ENCODE measurements at regions not wholly inside any gene's neighbourhood (a gene's known extent, or its start where the extent isn't known, plus 50 kb on each side); places are given as distances from the start of the nearest gene placed in this dataset.

DNA sequence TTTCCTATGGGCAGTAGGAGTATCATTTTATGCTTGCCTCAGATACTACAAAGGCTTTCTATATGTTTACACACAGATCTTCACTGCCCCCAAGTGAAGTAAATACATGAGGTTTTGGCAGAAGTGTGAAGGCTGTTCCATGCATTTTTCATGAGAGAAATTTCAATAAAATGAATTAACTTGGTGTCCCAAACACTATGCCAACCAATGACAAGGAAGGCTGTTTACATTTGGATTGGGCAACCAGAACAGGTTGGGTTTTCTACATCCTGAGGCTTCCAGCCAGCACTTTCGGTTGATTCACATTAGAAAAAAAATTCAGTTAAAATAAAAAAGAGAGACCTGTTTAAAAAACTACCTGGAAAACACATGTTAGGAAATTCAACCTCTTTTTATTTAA lies 625.4 kb downstream of the KCNJ2 start:
- TF ChIP-seq, protein P1, sequence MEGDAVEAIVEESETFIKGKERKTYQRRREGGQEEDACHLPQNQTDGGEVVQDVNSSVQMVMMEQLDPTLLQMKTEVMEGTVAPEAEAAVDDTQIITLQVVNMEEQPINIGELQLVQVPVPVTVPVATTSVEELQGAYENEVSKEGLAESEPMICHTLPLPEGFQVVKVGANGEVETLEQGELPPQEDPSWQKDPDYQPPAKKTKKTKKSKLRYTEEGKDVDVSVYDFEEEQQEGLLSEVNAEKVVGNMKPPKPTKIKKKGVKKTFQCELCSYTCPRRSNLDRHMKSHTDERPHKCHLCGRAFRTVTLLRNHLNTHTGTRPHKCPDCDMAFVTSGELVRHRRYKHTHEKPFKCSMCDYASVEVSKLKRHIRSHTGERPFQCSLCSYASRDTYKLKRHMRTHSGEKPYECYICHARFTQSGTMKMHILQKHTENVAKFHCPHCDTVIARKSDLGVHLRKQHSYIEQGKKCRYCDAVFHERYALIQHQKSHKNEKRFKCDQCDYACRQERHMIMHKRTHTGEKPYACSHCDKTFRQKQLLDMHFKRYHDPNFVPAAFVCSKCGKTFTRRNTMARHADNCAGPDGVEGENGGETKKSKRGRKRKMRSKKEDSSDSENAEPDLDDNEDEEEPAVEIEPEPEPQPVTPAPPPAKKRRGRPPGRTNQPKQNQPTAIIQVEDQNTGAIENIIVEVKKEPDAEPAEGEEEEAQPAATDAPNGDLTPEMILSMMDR (IDR thresholded peaks at IDR 0.05; ENCODE audit: insufficient read depth, low read length, poor library complexity, severe bottlenecking), result no peak
- Histone ChIP-seq H3K36me3 (ENCODE audit: control insufficient read depth, insufficient read depth, low read length) (no peaks in the 10 kb centered on the region), H3K27me3 (ENCODE audit: control insufficient read depth, insufficient read depth, low read length) (no peaks in the 10 kb centered on the region), H3K4me3 (ENCODE audit: low read depth, low read length) (no peak overlapping the region)
- no peak for DNase-seq (ENCODE audit: low read depth)

DNA sequence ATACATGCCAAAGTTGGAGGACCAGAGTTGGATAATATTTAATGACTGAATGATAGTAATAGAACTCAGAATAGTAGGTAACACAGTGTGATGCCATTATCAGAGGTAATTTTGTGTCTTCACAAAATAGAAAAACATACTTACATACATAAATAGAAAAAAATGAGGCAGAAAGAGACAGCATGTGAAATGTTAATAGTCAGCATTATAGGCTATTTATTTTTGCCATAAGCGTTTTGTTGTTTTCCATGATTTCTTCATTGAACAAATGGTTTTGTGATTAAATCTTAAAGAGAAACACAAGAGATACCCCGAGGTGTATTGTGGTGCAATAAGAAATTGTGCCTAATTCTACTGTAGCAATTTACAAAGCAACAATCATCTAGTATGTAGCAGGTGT lies 626.3 kb downstream of the KCNJ2 start:
- Histone ChIP-seq H3K36me3 (ENCODE audit: control insufficient read depth, insufficient read depth, low read length) (no peaks in the 10 kb centered on the region), H3K4me3 (ENCODE audit: low read depth, low read length) (no peak overlapping the region), H3K27me3 (ENCODE audit: control insufficient read depth, insufficient read depth, low read length) (no peaks in the 10 kb centered on the region)
- TF ChIP-seq, protein P1 (IDR thresholded peaks at IDR 0.05; ENCODE audit: insufficient read depth, low read length, poor library complexity, severe bottlenecking), result no peak
- DNase-seq (ENCODE audit: low read depth), result no peak

DNA sequence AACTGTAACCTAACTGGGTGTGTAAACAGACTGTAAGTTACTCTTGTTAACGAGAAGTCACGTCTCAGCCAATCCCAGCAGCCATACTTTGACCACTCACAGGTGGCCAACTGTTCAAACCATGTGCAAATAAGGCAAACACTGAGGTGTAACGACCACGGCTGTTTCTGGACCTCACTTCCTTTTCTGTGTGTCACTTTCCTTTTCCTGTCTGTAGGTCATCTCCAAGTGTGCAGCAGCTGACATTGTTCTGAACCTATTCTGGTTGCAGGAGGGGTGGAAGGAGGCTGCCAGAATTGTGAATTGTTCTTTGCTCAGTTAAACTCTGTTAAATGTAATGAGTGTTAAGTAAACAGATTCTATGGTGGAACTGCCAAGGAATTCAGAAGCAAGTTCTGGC lies 627.4 kb downstream of the KCNJ2 start:
- Histone ChIP-seq H3K27me3 (ENCODE audit: control insufficient read depth, insufficient read depth, low read length) (no peaks in the 10 kb centered on the region), H3K36me3 (ENCODE audit: control insufficient read depth, insufficient read depth, low read length) (no peaks in the 10 kb centered on the region), H3K4me3 (ENCODE audit: low read depth, low read length) (no peak overlapping the region)
- TF ChIP-seq, protein P1 (IDR thresholded peaks at IDR 0.05; ENCODE audit: insufficient read depth, low read length, poor library complexity, severe bottlenecking), result no peak
- DNase-seq (ENCODE audit: low read depth), result no peak

DNA sequence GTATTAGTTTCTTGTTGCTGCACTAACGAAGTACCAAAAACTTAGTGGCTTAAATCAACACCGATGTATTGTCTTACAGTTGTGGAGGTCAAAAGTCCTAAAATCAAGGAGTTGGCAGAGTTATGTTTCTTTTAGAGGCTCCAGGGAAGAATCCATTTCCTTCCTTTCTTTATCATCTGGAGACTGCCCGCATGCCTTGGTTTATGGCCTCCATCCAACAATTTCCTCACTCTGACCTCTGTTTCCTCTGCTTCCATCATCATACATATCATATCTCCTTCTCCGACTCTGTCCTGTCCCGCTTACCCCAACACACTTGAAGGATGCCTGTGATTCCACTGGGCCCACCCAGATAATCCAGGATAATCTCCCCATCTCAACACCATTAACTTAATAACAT lies 627.8 kb downstream of the KCNJ2 start:
- Histone ChIP-seq H3K27me3 (ENCODE audit: control insufficient read depth, insufficient read depth, low read length) (no peaks in the 10 kb centered on the region), H3K36me3 (ENCODE audit: control insufficient read depth, insufficient read depth, low read length) (no peaks in the 10 kb centered on the region), H3K4me3 (ENCODE audit: low read depth, low read length) (no peak overlapping the region)
- DNase-seq (ENCODE audit: low read depth), result no peak
- TF ChIP-seq, protein P1 (IDR thresholded peaks at IDR 0.05; ENCODE audit: insufficient read depth, low read length, poor library complexity, severe bottlenecking), result no peak

DNA sequence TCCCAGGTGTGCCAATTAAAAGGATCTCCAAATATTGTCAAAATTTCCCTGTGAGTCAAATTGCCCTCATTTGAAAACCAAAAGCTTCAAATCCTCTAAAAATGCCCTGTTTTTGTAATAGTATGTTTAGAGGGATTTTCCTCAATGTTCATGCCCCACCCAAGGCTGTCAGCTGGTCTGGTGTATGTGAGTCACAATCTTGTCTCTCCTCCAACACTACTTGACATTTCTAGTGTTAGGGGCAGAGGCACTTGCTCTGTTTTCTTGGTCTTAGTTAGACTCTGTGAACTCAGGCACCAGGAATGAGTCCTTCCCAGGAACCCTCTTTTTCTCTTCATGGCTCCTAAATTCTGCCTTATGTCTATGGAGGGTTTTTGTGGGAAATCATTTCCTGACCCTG lies 634.8 kb downstream of the KCNJ2 start:
- H3K27me3 ChIP-seq (ENCODE audit: control insufficient read depth, insufficient read depth, low read length), result no peaks in the 10 kb centered on the region
- TF ChIP-seq, protein P1 (IDR thresholded peaks at IDR 0.05; ENCODE audit: insufficient read depth, low read length, poor library complexity, severe bottlenecking), result no peak
- no peak for DNase-seq (ENCODE audit: low read depth)
- H3K36me3 ChIP-seq (ENCODE audit: control insufficient read depth, insufficient read depth, low read length), result no peaks in the 10 kb centered on the region
- H3K4me3 ChIP-seq (ENCODE audit: low read depth, low read length), result no peak overlapping the region

DNA sequence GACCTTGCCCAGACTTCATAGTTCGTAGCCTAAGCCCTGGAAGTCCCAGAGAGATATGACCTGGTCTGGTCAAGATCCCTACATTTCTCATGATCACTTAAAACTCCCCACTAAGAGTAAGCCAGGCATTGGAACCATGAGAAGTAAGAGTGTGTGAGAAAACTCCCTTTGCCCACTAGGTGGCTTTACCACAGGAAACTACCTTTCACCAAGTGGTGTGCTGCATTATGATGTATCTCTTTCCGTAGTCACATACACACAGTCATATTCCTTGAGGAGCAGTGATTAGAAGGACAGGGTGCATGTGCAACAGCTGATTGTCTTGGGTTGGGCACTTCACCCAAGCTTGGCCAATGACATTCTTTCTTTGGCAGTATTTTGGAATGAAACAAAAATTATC lies 639.3 kb downstream of the KCNJ2 start:
- TF ChIP-seq, protein P1 (IDR thresholded peaks at IDR 0.05; ENCODE audit: insufficient read depth, low read length, poor library complexity, severe bottlenecking), result peak; percentile 31

More for the DNA sequence above, 639.3 kb downstream of the KCNJ2 start:
- DNase-seq (ENCODE audit: low read depth), result no peak
- H3K36me3 ChIP-seq (ENCODE audit: control insufficient read depth, insufficient read depth, low read length), result no peaks in the 10 kb centered on the region
- H3K4me3 ChIP-seq (ENCODE audit: low read depth, low read length), result no peak overlapping the region
- no peaks in the 10 kb centered on the region for H3K27me3 ChIP-seq (ENCODE audit: control insufficient read depth, insufficient read depth, low read length)
